Activated CD4-positive, CD25-positive, alpha-beta regulatory T cell treated with anti-CD3 and anti-CD28 coated beads, Interleukin-2, amount 50 U/mL, for 16 hours (primary cell): ENCODE measurements at regions not wholly inside any gene's neighbourhood (a gene's known extent, or its start where the extent isn't known, plus 50 kb on each side); places are given as distances from the start of the nearest gene placed in this dataset.
A peak's percentile ranks its signal among the peaks of the same experiment; 100 is the strongest.

ENCODE experiments used
- DNase-seq: peaks from one replicate; pipeline ENCODE4 v3.0.0-alpha.2; 2020; ENCODE audit warnings: low read depth, low spot score

- no peak for DNase-seq
Observed at GRCh38 chr3:187951452-187952190, 202.3 kb upstream of the LPP start.

GRCh38 chr3:187952849-187953248 lies 201.1 kb upstream of the LPP start:
- DNase-seq: no peak

- no peak for DNase-seq
Observed at GRCh38 chr3:187954516-187954872, 199.5 kb upstream of the LPP start.

- no peak for DNase-seq
Observed at GRCh38 chr3:187954873-187955586, 198.9 kb upstream of the LPP start.

GRCh38 chr3:187955587-187955952 lies 198.4 kb upstream of the LPP start:
- DNase-seq: no peak

- DNase-seq: no peak
Observed at GRCh38 chr3:187957165-187957581, 196.8 kb upstream of the LPP start.

GRCh38 chr3:187957582-187957981 lies 196.4 kb upstream of the LPP start:
- no peak for DNase-seq

GRCh38 chr3:187958432-187959003 lies 195.4 kb upstream of the LPP start:
- DNase-seq: peak; percentile 26

GRCh38 chr3:187960820-187961219 lies 193.1 kb upstream of the LPP start:
- DNase-seq: no peak

GRCh38 chr3:187961366-187961765 lies 192.6 kb upstream of the LPP start:
- no peak for DNase-seq

- no peak for DNase-seq
Observed at GRCh38 chr3:187963003-187963676, 190.8 kb upstream of the LPP start.

GRCh38 chr3:187963677-187964385 lies 190.1 kb upstream of the LPP start:
- DNase-seq: no peak

- no peak for DNase-seq
Observed at GRCh38 chr3:187964760-187965159, 189.2 kb upstream of the LPP start.

- DNase-seq: no peak
Observed at GRCh38 chr3:187966096-187966495, 187.9 kb upstream of the LPP start.

GRCh38 chr3:187966636-187967406 lies 187.1 kb upstream of the LPP start:
- DNase-seq: no peak

- no peak for DNase-seq
Observed at GRCh38 chr3:187967993-187968392, 186.0 kb upstream of the LPP start.

- no peak for DNase-seq
Observed at GRCh38 chr3:187968883-187969580, 184.9 kb upstream of the LPP start.

GRCh38 chr3:187969581-187969950 lies 184.4 kb upstream of the LPP start:
- no peak for DNase-seq

- DNase-seq: no peak
Observed at GRCh38 chr3:187970106-187970505, 183.9 kb upstream of the LPP start.

- no peak for DNase-seq
Observed at GRCh38 chr3:187971629-187972028, 182.3 kb upstream of the LPP start.

- DNase-seq: no peak
Observed at GRCh38 chr3:187972454-187972853, 181.5 kb upstream of the LPP start.
